ENCODE measurements at regions not wholly inside any gene's neighbourhood (a gene's known extent, or its start where the extent isn't known, plus 50 kb on each side); places are given as distances from the start of the nearest gene placed in this dataset.

- Histone ChIP-seq H2BK15ac (replicated peaks; ENCODE audit: low read depth) (no peak overlapping the region), H3K4me2 (ENCODE audit: low read length) (no peak overlapping the region), H4K8ac (ENCODE audit: low read depth, low read length) (no peak overlapping the region), H3K4me1 (ENCODE audit: control insufficient read depth, low read depth, low read length) (no peaks in the 10 kb centered on the region), H3K79me1 (ENCODE audit: low read length) (no peaks in the 10 kb centered on the region), H2BK5ac (ENCODE audit: low read length) (no peak overlapping the region), H3K18ac (ENCODE audit: low read length) (no peak overlapping the region), H3K56ac (ENCODE audit: low read length) (no peak overlapping the region), H3K4ac (ENCODE audit: low read depth, low read length) (no peak overlapping the region), H3K9ac (ENCODE audit: low read length) (no peak overlapping the region), H3K23ac (ENCODE audit: low read length) (no peak overlapping the region), H3K27ac (ENCODE audit: low read depth, low read length) (no peak overlapping the region), H3K79me2 (ENCODE audit: control insufficient read depth, insufficient read depth, low read length) (no peaks in the 10 kb centered on the region), H3K36me3 (ENCODE audit: control insufficient read depth, insufficient read depth, low read length) (no peaks in the 10 kb centered on the region), H4K5ac (ENCODE audit: low read length) (no peak overlapping the region), H2BK120ac (ENCODE audit: low read depth, low read length) (no peak overlapping the region), H3K27me3 (ENCODE audit: insufficient read depth, low read length, poor library complexity) (no peaks in the 10 kb centered on the region), H3K4me3 (ENCODE audit: low read length) (no peak overlapping the region), H2AK5ac (ENCODE audit: low read length) (no peak overlapping the region)
- no CpG with 5 or more reads among the region's 5 CpGs for WGBS (ENCODE audit: extremely low coverage, insufficient coverage, low lambda C conversion rate)
- no peak for DNase-seq
These were observed 1474.9 kb downstream of the EFNA5 start for GRCh38 chr5:106195679-106196474.

- H3K9ac ChIP-seq (ENCODE audit: low read length): no peak overlapping the region
- H2BK15ac ChIP-seq (replicated peaks; ENCODE audit: low read depth): no peak overlapping the region
- no peak overlapping the region for H3K18ac ChIP-seq (ENCODE audit: low read length)
- no peak overlapping the region for H3K4ac ChIP-seq (ENCODE audit: low read depth, low read length)
- H3K79me1 ChIP-seq (ENCODE audit: low read length): no peaks in the 10 kb centered on the region
- H3K4me1 ChIP-seq (ENCODE audit: control insufficient read depth, low read depth, low read length): no peaks in the 10 kb centered on the region
- no peak overlapping the region for H4K5ac ChIP-seq (ENCODE audit: low read length)
- H3K4me2 ChIP-seq (ENCODE audit: low read length): no peak overlapping the region
- H3K56ac ChIP-seq (ENCODE audit: low read length): no peak overlapping the region
- no peak overlapping the region for H2BK5ac ChIP-seq (ENCODE audit: low read length)
- DNase-seq: no peak
- H3K36me3 ChIP-seq (ENCODE audit: control insufficient read depth, insufficient read depth, low read length): no peaks in the 10 kb centered on the region
- H3K79me2 ChIP-seq (ENCODE audit: control insufficient read depth, insufficient read depth, low read length): no peaks in the 10 kb centered on the region
- H3K27me3 ChIP-seq (ENCODE audit: insufficient read depth, low read length, poor library complexity): no peaks in the 10 kb centered on the region
- H2BK120ac ChIP-seq (ENCODE audit: low read depth, low read length): no peak overlapping the region
- H2AK5ac ChIP-seq (ENCODE audit: low read length): no peak overlapping the region
- no peak overlapping the region for H3K23ac ChIP-seq (ENCODE audit: low read length)
- no peak overlapping the region for H3K27ac ChIP-seq (ENCODE audit: low read depth, low read length)
- no CpG with 5 or more reads among the region's 3 CpGs for WGBS (ENCODE audit: extremely low coverage, insufficient coverage, low lambda C conversion rate)
- no peak overlapping the region for H3K4me3 ChIP-seq (ENCODE audit: low read length)
- H4K8ac ChIP-seq (ENCODE audit: low read depth, low read length): no peak overlapping the region
These were observed 1481.5 kb downstream of the EFNA5 start for GRCh38 chr5:106189121-106189809.

- no peak overlapping the region for H2AK5ac ChIP-seq (ENCODE audit: low read length)
These were observed 1485.1 kb downstream of the EFNA5 start for GRCh38 chr5:106185661-106186081.

GRCh38 chr5:106174903-106175302 is 1495.8 kb downstream of the EFNA5 start:
- Histone ChIP-seq H2BK120ac (ENCODE audit: low read depth, low read length) (no peak overlapping the region), H3K23ac (ENCODE audit: low read length) (no peak overlapping the region), H4K5ac (ENCODE audit: low read length) (no peak overlapping the region), H3K79me2 (ENCODE audit: control insufficient read depth, insufficient read depth, low read length) (no peaks in the 10 kb centered on the region), H3K36me3 (ENCODE audit: control insufficient read depth, insufficient read depth, low read length) (no peaks in the 10 kb centered on the region), H3K56ac (ENCODE audit: low read length) (no peak overlapping the region), H3K4me3 (ENCODE audit: low read length) (no peak overlapping the region), H4K8ac (ENCODE audit: low read depth, low read length) (no peak overlapping the region), H3K4ac (ENCODE audit: low read depth, low read length) (no peak overlapping the region), H3K4me1 (ENCODE audit: control insufficient read depth, low read depth, low read length) (no peaks in the 10 kb centered on the region), H2BK15ac (replicated peaks; ENCODE audit: low read depth) (no peak overlapping the region), H3K4me2 (ENCODE audit: low read length) (no peak overlapping the region), H3K79me1 (ENCODE audit: low read length) (no peaks in the 10 kb centered on the region), H3K27me3 (ENCODE audit: insufficient read depth, low read length, poor library complexity) (no peaks in the 10 kb centered on the region), H3K27ac (ENCODE audit: low read depth, low read length) (no peak overlapping the region), H2BK5ac (ENCODE audit: low read length) (no peak overlapping the region), H2AK5ac (ENCODE audit: low read length) (no peak overlapping the region), H3K18ac (ENCODE audit: low read length) (no peak overlapping the region), H3K9ac (ENCODE audit: low read length) (no peak overlapping the region)
- DNase-seq: no peak
- no CpG with 5 or more reads among the region's 3 CpGs for WGBS (ENCODE audit: extremely low coverage, insufficient coverage, low lambda C conversion rate)

More at GRCh38 chr5:106185661-106186081, 1485.1 kb downstream of the EFNA5 start:
- Histone ChIP-seq H3K27me3 (ENCODE audit: insufficient read depth, low read length, poor library complexity) (no peaks in the 10 kb centered on the region), H3K9ac (ENCODE audit: low read length) (no peak overlapping the region), H3K27ac (ENCODE audit: low read depth, low read length) (no peak overlapping the region), H4K8ac (ENCODE audit: low read depth, low read length) (no peak overlapping the region), H3K4me3 (ENCODE audit: low read length) (no peak overlapping the region), H3K18ac (ENCODE audit: low read length) (no peak overlapping the region), H3K4ac (ENCODE audit: low read depth, low read length) (no peak overlapping the region), H3K56ac (ENCODE audit: low read length) (no peak overlapping the region), H2BK5ac (ENCODE audit: low read length) (no peak overlapping the region), H3K79me1 (ENCODE audit: low read length) (no peaks in the 10 kb centered on the region), H3K4me2 (ENCODE audit: low read length) (no peak overlapping the region), H2BK120ac (ENCODE audit: low read depth, low read length) (no peak overlapping the region), H2BK15ac (replicated peaks; ENCODE audit: low read depth) (no peak overlapping the region), H3K4me1 (ENCODE audit: control insufficient read depth, low read depth, low read length) (no peaks in the 10 kb centered on the region), H3K79me2 (ENCODE audit: control insufficient read depth, insufficient read depth, low read length) (no peaks in the 10 kb centered on the region), H4K5ac (ENCODE audit: low read length) (no peak overlapping the region), H3K23ac (ENCODE audit: low read length) (no peak overlapping the region), H3K36me3 (ENCODE audit: control insufficient read depth, insufficient read depth, low read length) (no peaks in the 10 kb centered on the region)
- no CpG with 5 or more reads among the region's 3 CpGs for WGBS (ENCODE audit: extremely low coverage, insufficient coverage, low lambda C conversion rate)
- DNase-seq: no peak

- DNase-seq: no peak
These were observed 1497.8 kb downstream of the EFNA5 start for GRCh38 chr5:106172681-106173532.

More at GRCh38 chr5:106172681-106173532, 1497.8 kb downstream of the EFNA5 start:
- WGBS (ENCODE audit: extremely low coverage, insufficient coverage, low lambda C conversion rate): no CpG with 5 or more reads among the region's 7 CpGs
- Histone ChIP-seq H3K9ac (ENCODE audit: low read length) (no peak overlapping the region), H3K56ac (ENCODE audit: low read length) (no peak overlapping the region), H3K27me3 (ENCODE audit: insufficient read depth, low read length, poor library complexity) (no peaks in the 10 kb centered on the region), H3K4me3 (ENCODE audit: low read length) (no peak overlapping the region), H2BK15ac (replicated peaks; ENCODE audit: low read depth) (no peak overlapping the region), H2AK5ac (ENCODE audit: low read length) (no peak overlapping the region), H3K27ac (ENCODE audit: low read depth, low read length) (no peak overlapping the region), H3K79me2 (ENCODE audit: control insufficient read depth, insufficient read depth, low read length) (no peaks in the 10 kb centered on the region), H3K18ac (ENCODE audit: low read length) (no peak overlapping the region), H3K23ac (ENCODE audit: low read length) (no peak overlapping the region), H4K5ac (ENCODE audit: low read length) (no peak overlapping the region), H3K79me1 (ENCODE audit: low read length) (no peaks in the 10 kb centered on the region), H3K4ac (ENCODE audit: low read depth, low read length) (no peak overlapping the region), H2BK5ac (ENCODE audit: low read length) (no peak overlapping the region), H3K4me1 (ENCODE audit: control insufficient read depth, low read depth, low read length) (no peaks in the 10 kb centered on the region), H3K36me3 (ENCODE audit: control insufficient read depth, insufficient read depth, low read length) (no peaks in the 10 kb centered on the region), H2BK120ac (ENCODE audit: low read depth, low read length) (no peak overlapping the region), H3K4me2 (ENCODE audit: low read length) (no peak overlapping the region), H4K8ac (ENCODE audit: low read depth, low read length) (no peak overlapping the region)
